Retinal pigment epithelial cell (primary cell): ENCODE measurements at regions not wholly inside any gene's neighbourhood (a gene's known extent, or its start where the extent isn't known, plus 50 kb on each side); places are given as distances from the start of the nearest gene placed in this dataset.
"Not testable (repeated sequence)": the region's sequence is repeated elsewhere in the genome, so short reads cannot be mapped to it uniquely, and the experiment has no call there.

Experiments
- DNase-seq: peaks from one replicate; pipeline ENCODE4 v3.0.0-alpha.2; 2010; ENCODE audit warnings: low read depth
- H3K4me3 ChIP-seq: 2 replicates; pipeline ENCODE4 v1.5.1; 2011; ENCODE audit warnings: mild to moderate bottlenecking, low read length, control low read depth, moderate library complexity

GRCh38 chr1:149269001-149269702 lies 165.8 kb upstream of the NBPF9 start:
- not testable (repeated sequence) for H3K4me3 ChIP-seq, DNase-seq

- H3K4me3 ChIP-seq, DNase-seq: not testable (repeated sequence)
These were observed 166.5 kb upstream of the NBPF9 start for GRCh38 chr1:149269833-149270232.

- not testable (repeated sequence) for DNase-seq, H3K4me3 ChIP-seq
These were observed 171.1 kb upstream of the NBPF9 start for GRCh38 chr1:149274493-149274892.

- not testable (repeated sequence) for DNase-seq, H3K4me3 ChIP-seq
These were observed 172.5 kb upstream of the NBPF9 start for GRCh38 chr1:149275802-149276201.

GRCh38 chr1:149276496-149276895 lies 173.1 kb upstream of the NBPF9 start:
- DNase-seq, result not testable (repeated sequence)

GRCh38 chr1:149278156-149278555 lies 174.8 kb upstream of the NBPF9 start:
- H3K4me3 ChIP-seq, DNase-seq: not testable (repeated sequence)

More at GRCh38 chr1:149276496-149276895, 173.1 kb upstream of the NBPF9 start:
- H3K4me3 ChIP-seq, result not testable (repeated sequence)

GRCh38 chr1:149279015-149279414 lies 175.7 kb upstream of the NBPF9 start:
- not testable (repeated sequence) for H3K4me3 ChIP-seq

GRCh38 chr1:149279512-149279911 lies 176.2 kb upstream of the NBPF9 start:
- DNase-seq, H3K4me3 ChIP-seq: not testable (repeated sequence)

More at GRCh38 chr1:149279015-149279414, 175.7 kb upstream of the NBPF9 start:
- DNase-seq, result not testable (repeated sequence)

- not testable (repeated sequence) for DNase-seq
These were observed 181.4 kb upstream of the NBPF9 start for GRCh38 chr1:149284773-149285172.

GRCh38 chr1:149285205-149285604 lies 181.9 kb upstream of the NBPF9 start:
- not testable (repeated sequence) for H3K4me3 ChIP-seq

More at GRCh38 chr1:149284773-149285172, 181.4 kb upstream of the NBPF9 start:
- H3K4me3 ChIP-seq, result not testable (repeated sequence)

GRCh38 chr1:149285638-149286037 lies 182.3 kb upstream of the NBPF9 start:
- not testable (repeated sequence) for DNase-seq
- peak overlapping the region; percentile 29 for H3K4me3 ChIP-seq

More at GRCh38 chr1:149285205-149285604, 181.9 kb upstream of the NBPF9 start:
- DNase-seq, result not testable (repeated sequence)

GRCh38 chr1:149288580-149288979 lies 185.2 kb upstream of the NBPF9 start:
- not testable (repeated sequence) for DNase-seq, H3K4me3 ChIP-seq

GRCh38 chr1:149300478-149301218 lies 174.2 kb upstream of the NBPF19 start:
- not testable (repeated sequence) for H3K4me3 ChIP-seq, DNase-seq

GRCh38 chr1:149301282-149301681 lies 173.6 kb upstream of the NBPF19 start:
- not testable (repeated sequence) for DNase-seq, H3K4me3 ChIP-seq

- not testable (repeated sequence) for DNase-seq
These were observed 170.0 kb upstream of the NBPF19 start for GRCh38 chr1:149304796-149305195.

GRCh38 chr1:149307640-149308039 lies 167.2 kb upstream of the NBPF19 start:
- not testable (repeated sequence) for H3K4me3 ChIP-seq, DNase-seq

More at GRCh38 chr1:149304796-149305195, 170.0 kb upstream of the NBPF19 start:
- not testable (repeated sequence) for H3K4me3 ChIP-seq

GRCh38 chr1:149314921-149315320 lies 159.9 kb upstream of the NBPF19 start:
- DNase-seq, H3K4me3 ChIP-seq: not testable (repeated sequence)

- DNase-seq, H3K4me3 ChIP-seq: not testable (repeated sequence)
These were observed 153.7 kb upstream of the NBPF19 start for GRCh38 chr1:149320971-149321731.

- DNase-seq, result not testable (repeated sequence)
These were observed 153.2 kb upstream of the NBPF19 start for GRCh38 chr1:149321732-149322016.

GRCh38 chr1:149330081-149330335 lies 144.8 kb upstream of the NBPF19 start:
- DNase-seq, H3K4me3 ChIP-seq: not testable (repeated sequence)

More at GRCh38 chr1:149321732-149322016, 153.2 kb upstream of the NBPF19 start:
- H3K4me3 ChIP-seq, result not testable (repeated sequence)
